Right forelimb (tissue), 1 donor: ENCODE measurements at regions not wholly inside any gene's neighbourhood (a gene's known extent, or its start where the extent isn't known, plus 50 kb on each side); places are given as distances from the start of the nearest gene placed in this dataset.
"Not testable (repeated sequence)": the region's sequence is repeated elsewhere in the genome, so short reads cannot be mapped to it uniquely, and the experiment has no call there.

ENCODE experiments used
- DNase-seq: peaks from one replicate; pipeline ENCODE4 v3.0.0-alpha.2; 2018

- no peak for DNase-seq
These were observed 308.5 kb upstream of the MDFIC2 start for GRCh38 chr3:70620956-70621355.

- no peak for DNase-seq
These were observed 307.9 kb upstream of the MDFIC2 start for GRCh38 chr3:70620367-70620766.

- DNase-seq = no peak
These were observed 305.7 kb upstream of the MDFIC2 start for GRCh38 chr3:70618151-70618550.

- DNase-seq = not testable (repeated sequence)
These were observed 304.9 kb upstream of the MDFIC2 start for GRCh38 chr3:70617349-70617748.

GRCh38 chr3:70615286-70615685 lies 302.8 kb upstream of the MDFIC2 start:
- no peak for DNase-seq

- no peak for DNase-seq
These were observed 301.7 kb upstream of the MDFIC2 start for GRCh38 chr3:70614111-70614510.

- no peak for DNase-seq
These were observed 300.5 kb upstream of the MDFIC2 start for GRCh38 chr3:70612920-70613319.

GRCh38 chr3:70611667-70612277 lies 299.3 kb upstream of the MDFIC2 start:
- DNase-seq = not testable (repeated sequence)

GRCh38 chr3:70608434-70608833 lies 296.0 kb upstream of the MDFIC2 start:
- no peak for DNase-seq

- DNase-seq = no peak
These were observed 295.0 kb upstream of the MDFIC2 start for GRCh38 chr3:70607469-70607868.

GRCh38 chr3:70606018-70606417 lies 293.6 kb upstream of the MDFIC2 start:
- no peak for DNase-seq

GRCh38 chr3:70603103-70603502 lies 290.7 kb upstream of the MDFIC2 start:
- no peak for DNase-seq

GRCh38 chr3:70597312-70597711 lies 284.9 kb upstream of the MDFIC2 start:
- no peak for DNase-seq

- no peak for DNase-seq
These were observed 271.2 kb upstream of the MDFIC2 start for GRCh38 chr3:70583682-70584081.

- no peak for DNase-seq
These were observed 270.4 kb upstream of the MDFIC2 start for GRCh38 chr3:70582803-70583202.

GRCh38 chr3:70580021-70580420 lies 267.6 kb upstream of the MDFIC2 start:
- no peak for DNase-seq

- no peak for DNase-seq
These were observed 259.3 kb upstream of the MDFIC2 start for GRCh38 chr3:70571696-70572095.

- DNase-seq = no peak
These were observed 258.1 kb upstream of the MDFIC2 start for GRCh38 chr3:70570584-70570983.

- no peak for DNase-seq
These were observed 256.2 kb upstream of the MDFIC2 start for GRCh38 chr3:70568626-70569025.

GRCh38 chr3:70565861-70566260 lies 253.4 kb upstream of the MDFIC2 start:
- no peak for DNase-seq

- no peak for DNase-seq
These were observed 252.1 kb upstream of the MDFIC2 start for GRCh38 chr3:70564552-70564951.

GRCh38 chr3:70561796-70562195 lies 249.4 kb upstream of the MDFIC2 start:
- no peak for DNase-seq

- DNase-seq = no peak
These were observed 246.5 kb upstream of the MDFIC2 start for GRCh38 chr3:70558956-70559355.

- no peak for DNase-seq
These were observed 245.5 kb upstream of the MDFIC2 start for GRCh38 chr3:70557976-70558375.

- DNase-seq = no peak
These were observed 243.6 kb upstream of the MDFIC2 start for GRCh38 chr3:70556056-70556455.

- DNase-seq = no peak
These were observed 241.7 kb upstream of the MDFIC2 start for GRCh38 chr3:70554170-70554569.
